ENCODE measurements at regions not wholly inside any gene's neighbourhood (a gene's known extent, or its start where the extent isn't known, plus 50 kb on each side); places are given as distances from the start of the nearest gene placed in this dataset.

DNA sequence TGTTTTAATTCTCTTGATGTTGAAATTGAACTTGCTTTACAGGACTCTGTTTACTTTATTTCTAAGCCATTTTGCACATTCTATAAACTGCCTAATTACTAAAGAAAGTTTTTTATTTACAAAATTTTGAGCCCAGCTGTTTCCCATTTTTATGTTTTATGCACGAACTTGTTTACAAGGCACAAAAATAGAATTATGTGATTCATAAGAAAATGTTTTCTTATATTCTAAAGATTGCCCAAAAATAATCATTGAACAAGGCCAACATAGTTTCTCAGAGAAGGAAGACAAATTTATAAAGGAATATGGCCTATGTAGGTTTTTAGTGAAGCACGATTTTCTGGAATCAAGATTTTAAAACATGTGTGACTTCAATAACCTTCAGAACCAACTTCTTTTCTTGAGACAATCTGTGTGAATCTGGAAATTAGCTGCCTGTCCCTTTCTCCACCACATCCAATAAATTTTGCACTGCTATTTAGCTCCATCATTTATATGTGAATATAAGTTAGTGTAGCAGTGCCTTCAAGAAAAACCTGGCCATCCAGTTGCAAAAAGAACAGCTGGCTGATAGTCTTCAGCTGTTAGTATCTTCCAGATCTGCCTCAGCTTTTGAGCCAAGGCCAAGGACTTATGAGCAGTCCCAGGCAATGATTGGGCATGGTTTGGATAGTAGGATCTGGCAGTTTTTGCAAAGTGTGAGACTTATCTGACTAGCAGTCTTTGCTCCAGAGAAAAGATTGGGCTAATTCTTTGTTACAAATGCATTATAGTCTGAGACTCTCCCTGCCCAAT is 253.2 kb upstream of the COL3A1 start:
- peak; percentile 53 for DNase-seq

GRCh38 chr2:188721784-188722183 is 252.4 kb upstream of the COL3A1 start:
- DNase-seq: no peak

GRCh38 chr2:188725746-188726360 is 248.3 kb upstream of the COL3A1 start:
- DNase-seq: no peak

DNA sequence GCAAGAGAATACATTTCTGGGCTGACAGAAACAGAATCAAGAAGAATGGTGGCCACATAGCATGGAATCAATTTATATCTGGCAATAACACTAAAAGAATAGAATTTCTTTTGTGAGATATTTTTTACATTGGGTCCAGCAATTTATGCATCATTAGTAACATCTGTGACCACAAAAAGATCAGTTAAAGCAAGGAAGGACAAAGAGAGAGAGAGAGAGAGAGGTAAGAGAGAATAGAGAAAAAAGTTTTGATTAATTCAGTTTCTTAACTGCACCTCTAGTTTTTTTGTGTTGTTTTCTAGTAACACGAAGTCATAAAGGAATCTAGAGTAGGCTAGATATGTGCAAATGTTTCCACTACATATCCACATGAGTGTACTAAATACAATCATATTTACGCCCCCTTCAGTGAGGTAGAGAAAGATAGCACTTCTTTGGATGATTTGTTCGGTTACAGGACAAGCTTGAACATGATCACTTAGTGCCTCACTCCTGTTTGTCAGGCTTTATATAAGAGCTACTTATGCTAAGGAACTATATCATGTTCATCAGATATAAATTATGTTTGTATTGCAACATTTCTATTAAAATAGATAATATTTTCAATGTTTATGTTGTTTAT is 247.4 kb upstream of the COL3A1 start:
- DNase-seq: no peak

DNA sequence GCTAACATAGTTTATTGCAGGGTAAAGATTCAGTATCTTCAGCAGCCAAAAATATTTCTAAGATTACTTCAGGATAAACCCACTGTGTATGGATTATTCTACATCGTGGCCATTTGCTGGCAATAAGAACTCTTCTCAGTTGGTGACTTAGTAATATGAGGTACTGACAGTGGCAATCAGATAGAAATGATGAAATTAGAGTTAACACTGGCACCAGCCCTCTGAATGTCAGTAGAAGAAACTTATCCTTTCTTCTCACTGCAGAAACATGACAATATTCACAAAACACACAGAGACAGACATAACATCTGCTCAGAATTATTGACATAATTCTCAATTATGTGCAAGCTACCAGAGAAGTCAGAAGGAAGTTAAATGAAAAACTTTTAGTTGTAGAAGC is 246.3 kb upstream of the COL3A1 start:
- no peak for DNase-seq

DNA sequence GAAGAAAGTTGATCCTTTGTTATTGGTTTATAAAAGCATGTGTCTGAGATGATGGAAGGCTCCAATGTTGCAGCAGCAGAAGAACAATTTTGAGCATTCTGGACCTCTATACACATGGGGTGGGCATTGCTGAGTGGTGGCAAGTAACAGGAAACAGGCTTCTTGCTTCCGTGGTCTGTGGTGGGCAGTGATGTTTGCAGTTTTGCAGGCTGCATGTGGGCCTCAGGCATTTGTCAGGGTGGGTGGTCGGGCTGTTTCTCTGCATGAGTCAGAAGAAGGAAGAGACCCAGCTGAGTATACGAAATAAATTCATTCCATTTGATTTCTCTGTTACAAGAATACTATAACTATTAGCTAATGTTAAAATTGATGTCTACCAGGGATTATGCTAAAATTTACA is 239.5 kb upstream of the COL3A1 start:
- peak; percentile 30 for DNase-seq

- DNase-seq: no peak
Measured at GRCh38 chr2:188746727-188747126, 227.4 kb upstream of the COL3A1 start.

GRCh38 chr2:188751816-188752215 is 222.4 kb upstream of the COL3A1 start:
- DNase-seq: no peak

DNA sequence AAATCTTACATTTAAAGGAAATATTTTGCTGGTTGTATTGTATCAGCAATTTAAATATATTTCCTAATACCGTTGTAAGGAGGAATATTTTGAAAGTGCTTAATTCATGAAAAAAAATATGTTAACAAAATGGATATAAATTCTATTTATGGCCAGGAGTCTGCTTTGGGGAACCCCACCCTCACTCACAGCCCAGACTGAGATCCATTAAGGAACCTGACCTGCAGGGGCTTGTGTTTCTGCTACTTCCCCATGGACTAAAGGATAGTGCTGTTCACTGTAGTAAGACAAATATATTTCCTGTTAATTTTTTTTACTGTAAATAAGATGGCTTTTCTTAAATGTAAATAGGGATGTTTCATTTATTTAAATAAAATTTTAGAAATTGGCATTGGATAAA is 221.9 kb upstream of the COL3A1 start:
- DNase-seq: peak; percentile 23

GRCh38 chr2:188762151-188762550 is 212.0 kb upstream of the COL3A1 start:
- DNase-seq: no peak

GRCh38 chr2:188765522-188766470 is 208.4 kb upstream of the COL3A1 start:
- DNase-seq: no peak

GRCh38 chr2:188766471-188766856 is 207.7 kb upstream of the COL3A1 start:
- no peak for DNase-seq

DNA sequence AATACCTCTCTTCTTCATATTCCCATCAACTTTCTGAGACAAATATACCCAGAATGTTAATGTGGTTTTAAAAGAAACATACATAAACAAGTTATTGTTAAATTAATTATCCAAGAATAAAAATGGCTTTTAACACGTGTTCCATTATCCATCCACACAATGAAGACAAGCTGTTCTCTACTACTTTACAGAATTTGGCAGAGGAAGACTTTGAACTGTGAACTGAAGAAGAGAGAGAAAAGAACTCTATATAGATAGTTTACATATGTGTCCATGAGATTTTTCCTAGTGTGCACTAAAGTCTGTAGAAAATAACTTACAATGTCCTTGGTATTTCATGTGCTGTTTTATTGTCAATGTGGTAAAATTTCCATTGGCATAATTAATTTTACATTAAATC is 207.0 kb upstream of the COL3A1 start:
- DNase-seq: no peak

GRCh38 chr2:188770296-188770695 is 203.9 kb upstream of the COL3A1 start:
- DNase-seq: no peak

DNA sequence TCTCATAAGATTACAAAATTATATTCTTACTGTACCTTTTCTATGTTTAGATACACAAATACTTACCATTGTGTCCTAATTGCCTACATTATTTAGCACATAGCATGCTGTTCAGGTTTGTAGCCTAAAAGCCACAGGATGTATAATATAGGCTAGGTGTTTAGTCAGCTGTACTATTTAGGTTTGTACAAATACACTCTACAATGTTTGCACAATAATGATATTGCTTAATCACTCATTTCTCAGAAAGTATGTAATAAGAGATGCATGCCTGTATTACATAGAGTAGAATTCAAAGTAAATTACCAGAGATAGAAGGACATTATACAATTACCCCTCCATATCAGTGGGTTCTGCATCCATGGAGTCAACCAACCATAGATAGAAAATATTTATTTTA is 201.1 kb upstream of the COL3A1 start:
- DNase-seq: no peak

- DNase-seq: no peak
Measured at GRCh38 chr2:188776634-188777033, 197.5 kb upstream of the COL3A1 start.

DNA sequence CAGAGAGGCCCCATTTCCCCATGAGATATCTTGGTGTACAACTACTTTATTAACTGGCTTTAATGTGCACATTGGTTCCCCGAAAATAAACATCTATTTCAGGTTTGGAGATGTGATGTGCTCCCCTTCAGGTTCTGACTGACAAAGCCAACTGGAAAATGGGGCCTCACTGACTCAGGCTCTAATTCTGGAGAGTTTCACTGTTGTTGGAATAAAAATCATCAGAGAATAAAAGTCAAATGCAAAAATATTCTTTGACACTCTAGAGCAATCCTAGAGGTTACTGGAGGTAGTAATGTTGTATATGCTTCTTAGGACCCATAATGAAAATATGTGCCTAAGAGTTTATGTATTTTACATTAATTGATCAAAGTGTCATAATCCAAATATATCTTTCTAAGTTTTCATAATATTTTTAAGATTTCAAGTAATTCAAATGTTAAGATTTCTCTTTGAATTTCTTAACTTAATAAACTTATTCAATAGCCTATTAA is 189.9 kb upstream of the COL3A1 start:
- no peak for DNase-seq

GRCh38 chr2:188785061-188785460 is 189.1 kb upstream of the COL3A1 start:
- no peak for DNase-seq

DNA sequence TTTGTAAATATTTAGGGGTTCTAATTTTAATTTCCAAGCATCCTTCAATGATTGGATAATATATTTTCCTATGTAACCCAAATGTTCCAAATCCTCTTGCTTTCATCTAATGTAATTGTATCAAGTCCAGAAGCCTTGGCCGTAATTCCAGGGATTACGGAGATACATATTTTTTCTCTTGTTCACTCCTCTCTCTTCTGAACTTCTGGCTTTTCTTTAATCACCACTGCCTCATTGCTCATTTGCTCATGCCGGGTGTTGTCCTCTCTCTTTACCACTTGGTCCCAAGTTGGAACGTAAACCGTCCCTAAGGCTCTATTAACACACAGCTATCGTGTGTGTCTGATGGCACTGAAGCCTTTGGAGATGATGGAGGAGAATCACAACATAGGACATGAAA is 188.7 kb upstream of the COL3A1 start:
- peak; percentile 18 for DNase-seq

DNA sequence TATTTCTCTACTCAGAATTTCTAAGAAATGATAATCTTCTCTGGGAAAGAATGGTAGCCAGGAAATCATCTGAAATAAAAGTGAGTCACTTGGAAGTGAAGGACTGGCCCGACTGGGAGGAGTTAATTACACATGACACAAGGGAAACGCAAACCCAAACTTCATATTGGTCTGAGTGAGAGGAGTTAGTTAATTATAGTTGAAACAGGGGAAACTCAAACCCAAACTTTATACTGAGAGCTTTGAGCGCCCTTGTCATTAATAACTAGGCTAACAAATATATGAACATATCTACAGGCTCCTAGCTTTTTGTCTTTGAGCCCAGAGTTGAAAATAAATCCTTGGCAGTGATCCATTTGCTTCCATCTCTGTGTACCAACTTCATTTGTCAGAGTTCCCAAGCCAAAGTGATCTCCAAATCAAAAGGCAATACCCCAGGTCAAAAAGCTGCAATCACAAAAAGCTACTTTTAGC is 187.8 kb upstream of the COL3A1 start:
- peak; percentile 18 for DNase-seq

DNA sequence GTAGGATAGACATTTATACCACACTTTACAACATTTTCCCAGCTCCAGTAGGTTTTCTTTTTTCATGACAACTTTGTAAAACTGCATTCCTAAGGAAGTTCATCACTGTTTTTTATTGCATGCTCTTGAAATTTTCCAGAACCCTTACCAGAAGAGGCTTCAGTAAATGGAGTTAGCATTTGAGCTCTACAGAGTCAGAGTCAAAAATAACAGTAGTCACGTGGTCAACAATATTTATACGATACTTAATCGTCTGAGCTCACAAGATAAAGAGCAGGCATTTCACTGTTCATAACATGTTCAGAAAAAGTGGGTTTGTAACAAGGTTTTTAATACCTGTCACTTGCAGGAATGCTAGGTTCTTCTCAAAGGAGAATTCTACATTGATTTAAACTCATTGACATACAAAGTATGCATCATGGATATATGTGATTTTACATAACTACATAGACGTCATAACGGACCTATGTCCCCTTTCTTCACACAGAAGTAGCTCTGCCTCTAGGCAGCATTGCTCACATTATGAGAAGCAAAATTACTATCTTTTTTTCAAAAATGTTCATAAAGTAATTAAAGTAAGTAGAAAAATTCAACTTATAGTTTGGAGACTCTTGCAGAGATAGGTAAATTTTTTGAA is 187.0 kb upstream of the COL3A1 start:
- no peak for DNase-seq

DNA sequence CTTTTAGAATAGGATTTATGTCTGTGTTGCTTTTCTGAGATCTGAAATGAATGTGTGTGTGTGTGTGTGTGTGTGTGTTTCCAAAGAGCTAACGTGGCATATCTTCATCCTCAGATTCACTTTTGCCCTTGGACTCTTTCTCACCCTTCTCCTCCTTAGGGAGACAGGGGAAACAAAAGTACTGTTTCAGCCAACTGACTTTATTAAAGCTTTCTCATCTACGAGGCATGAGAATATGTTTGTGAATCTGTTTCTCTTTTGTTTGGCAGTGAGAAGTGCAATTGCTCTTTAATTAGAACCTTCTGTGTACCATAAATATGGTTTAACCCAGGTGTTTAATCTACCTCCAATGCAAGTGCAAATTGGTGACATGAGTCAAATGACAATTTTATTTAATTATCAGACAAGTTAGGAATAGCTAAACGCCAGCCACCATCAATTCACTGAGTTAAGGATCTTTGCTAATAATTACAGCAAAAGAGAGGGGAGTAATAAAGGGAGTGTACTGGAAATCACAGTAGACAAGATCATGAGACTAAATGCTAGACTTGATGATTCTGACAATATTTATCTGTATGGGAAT is 186.4 kb upstream of the COL3A1 start:
- DNase-seq: peak; percentile 57
